NCI-H748 (cell line): ENCODE measurements at regions not wholly inside any gene's neighbourhood (a gene's known extent, or its start where the extent isn't known, plus 50 kb on each side); places are given as distances from the start of the nearest gene placed in this dataset.
"Not testable (repeated sequence)": the region's sequence is repeated elsewhere in the genome, so short reads cannot be mapped to it uniquely, and the experiment has no call there.

Experiments
- DNase-seq: peaks from one replicate; lab custom pipeline; 2025; ENCODE audit not compliant: unreplicated experiment; lab: John Stamatoyannopoulos, UW

DNA sequence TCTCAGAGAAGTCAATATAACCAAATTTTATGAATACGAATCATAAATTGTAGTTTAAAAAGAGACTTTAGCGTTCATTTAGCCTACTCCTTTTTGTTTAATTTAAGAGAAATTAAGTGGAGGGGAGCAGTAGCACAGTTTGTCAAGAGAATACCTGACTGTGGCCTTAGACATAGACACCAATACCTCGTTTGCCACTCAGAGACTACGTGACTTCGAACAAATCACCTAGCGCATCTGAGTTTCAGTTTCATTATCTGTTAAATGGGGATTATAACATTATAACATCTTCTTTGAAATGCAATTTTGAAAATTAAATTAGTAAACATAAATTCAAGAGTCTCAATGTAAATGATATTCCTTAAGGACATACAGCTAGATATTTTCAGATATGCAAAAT is 581.5 kb upstream of the VRK2 start:
- DNase-seq = no peak

DNA sequence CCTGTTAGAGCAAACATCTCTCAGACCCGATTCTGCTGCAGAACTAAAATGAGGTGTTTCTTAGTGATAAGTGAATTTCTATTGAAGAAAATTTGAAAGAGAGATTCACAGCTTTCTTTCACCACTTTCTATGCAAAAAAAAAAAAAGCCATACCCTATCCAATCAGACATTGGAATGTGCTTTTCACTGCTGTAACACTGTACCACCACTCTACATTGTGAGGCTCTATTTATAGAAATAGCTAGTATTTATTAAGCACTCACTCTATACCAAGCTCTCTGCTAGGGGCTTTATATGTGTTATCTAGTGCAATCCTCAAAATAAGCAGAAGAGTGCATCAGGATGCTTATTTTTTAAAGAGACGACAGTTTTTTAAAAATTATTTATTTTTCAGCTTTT is 580.6 kb upstream of the VRK2 start:
- no peak for DNase-seq

DNA sequence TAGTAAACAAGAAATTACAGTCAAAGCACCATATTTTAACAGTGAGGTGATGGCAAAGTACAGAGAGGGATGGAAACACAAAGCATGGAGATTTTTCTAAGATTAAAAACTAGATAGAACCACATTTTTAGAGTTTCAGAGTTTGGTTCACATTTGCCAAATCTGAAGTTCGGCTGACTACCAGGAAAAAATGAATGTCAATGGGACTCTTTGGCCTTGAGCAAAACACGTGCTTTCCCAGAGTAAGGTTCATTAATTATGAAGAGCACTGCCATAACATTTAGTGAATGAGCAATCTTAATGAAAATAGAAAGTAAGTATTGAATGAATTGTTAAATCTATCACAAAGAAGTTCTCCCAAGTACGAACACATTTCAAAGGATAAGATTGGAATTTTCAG is 571.2 kb upstream of the VRK2 start:
- DNase-seq = no peak

DNA sequence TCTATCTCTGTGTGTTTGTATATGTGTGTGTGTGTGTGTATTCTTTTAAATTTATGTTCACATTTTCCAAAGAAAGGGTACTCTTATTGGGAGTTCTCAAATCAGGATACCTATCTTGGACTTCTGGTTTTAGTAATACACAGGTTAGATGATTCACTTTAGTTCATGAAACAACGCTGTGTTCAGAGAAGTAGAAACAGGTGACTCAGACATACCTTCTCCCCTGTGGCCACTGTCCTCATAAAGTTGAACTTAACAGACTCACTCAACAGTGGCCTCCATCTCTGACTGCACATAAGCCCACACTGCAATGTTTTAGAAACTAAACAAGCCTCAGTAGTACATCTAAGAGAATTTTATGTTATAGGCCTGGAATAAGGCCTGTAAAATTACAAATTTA is 566.6 kb upstream of the VRK2 start:
- DNase-seq = no peak

DNA sequence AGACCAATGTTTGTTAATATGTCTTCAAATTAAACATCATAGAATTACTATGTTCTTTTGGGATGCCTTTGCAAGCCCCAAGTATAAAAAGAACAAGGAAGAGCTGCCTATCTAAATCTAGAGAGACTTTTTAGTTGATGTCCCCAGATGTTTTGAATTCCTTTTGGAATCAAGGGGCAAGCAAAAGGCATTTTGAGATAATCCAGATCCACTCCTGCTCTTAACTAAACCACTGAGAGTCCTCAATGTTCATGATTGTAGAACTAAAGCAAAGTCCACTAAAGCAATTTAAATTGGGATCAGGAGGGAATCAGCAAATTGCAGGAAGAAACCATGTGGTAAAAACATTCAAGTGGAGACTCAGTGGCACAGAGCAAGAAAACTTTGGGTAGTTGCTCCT is 558.5 kb upstream of the VRK2 start:
- no peak for DNase-seq

DNA sequence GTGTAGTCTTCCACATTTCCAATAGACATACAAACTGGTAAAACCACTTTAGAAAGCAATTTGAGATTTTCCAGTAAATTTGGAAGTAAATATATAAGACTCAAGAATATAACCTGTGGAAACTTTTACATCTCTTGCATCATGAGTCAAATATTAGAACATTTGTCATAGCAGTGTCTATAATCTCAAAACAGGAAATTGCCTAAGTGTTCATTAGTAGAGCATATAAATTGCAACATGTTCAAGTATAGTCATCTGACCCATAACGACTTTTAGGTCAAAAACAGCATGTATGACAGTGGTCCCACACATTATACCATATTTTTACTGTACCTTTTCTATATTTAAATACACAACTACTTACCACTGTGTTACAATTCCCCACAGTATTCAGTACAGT is 555.9 kb upstream of the VRK2 start:
- DNase-seq = no peak

DNA sequence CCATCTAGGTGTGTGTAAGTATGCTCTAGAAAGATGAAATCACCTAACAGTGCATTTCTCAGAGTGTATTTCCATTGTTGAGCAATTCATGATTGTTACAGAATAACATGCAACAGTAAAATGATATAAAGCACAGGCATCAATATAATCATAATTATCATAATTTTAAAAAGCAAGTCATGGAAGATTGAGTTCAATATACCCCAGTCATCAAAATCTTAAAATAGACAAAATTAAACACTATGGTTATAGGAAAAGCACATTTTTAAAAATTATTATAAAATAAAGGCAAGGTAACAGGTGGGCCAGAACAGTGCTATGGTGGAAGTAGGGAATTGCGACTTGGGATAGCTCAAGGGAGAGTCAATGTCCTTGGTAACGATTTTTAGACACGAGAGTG is 555.4 kb upstream of the VRK2 start:
- no peak for DNase-seq

DNA sequence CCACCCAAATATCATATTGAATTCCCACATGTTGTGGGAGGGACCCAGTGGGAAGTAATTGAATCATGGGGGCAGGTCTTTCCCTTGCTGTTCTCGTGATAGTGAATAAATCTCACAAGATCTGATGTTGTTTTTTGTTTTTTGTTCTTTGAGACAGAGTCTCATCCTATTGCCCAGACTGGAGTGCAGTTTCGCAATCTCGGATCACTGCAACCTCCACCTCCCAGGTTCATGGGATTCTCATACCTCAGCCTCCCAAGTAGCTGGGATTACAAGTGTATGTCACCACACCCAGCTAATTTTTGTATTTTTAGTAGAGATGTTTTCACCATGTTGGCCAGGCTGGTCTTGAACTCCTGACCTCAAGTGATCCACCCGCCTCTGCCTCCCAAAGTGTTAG is 552.6 kb upstream of the VRK2 start:
- DNase-seq = not testable (repeated sequence)

DNA sequence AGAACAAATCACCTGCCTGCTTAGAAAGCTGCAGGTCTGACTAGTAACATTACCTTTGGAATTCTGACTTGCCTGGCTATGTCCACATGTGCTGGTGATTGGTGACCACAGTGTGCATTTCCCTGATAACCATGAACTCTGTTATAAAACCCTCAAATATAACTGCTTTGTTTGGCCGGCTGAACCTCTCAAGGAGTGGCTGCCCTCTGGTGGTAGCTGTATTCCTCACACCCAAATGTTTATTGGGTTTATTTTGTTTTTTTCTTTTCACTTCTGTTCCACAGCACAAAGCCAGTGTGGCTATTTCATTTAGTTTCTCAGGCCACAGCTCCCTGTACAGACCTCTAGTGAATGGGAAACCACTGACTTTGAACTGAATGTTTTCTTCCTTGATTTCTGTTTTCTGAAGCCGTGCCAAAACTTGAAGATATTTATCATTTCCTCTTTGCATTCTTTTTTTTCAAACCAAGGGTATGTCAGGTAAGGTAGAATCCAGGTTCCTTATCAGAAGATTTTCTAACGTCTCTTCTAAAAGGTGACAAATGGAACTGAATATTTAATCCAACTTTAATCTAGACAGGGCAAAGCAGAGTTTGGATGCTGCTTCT is 549.0 kb upstream of the VRK2 start:
- DNase-seq = peak; percentile 64

DNA sequence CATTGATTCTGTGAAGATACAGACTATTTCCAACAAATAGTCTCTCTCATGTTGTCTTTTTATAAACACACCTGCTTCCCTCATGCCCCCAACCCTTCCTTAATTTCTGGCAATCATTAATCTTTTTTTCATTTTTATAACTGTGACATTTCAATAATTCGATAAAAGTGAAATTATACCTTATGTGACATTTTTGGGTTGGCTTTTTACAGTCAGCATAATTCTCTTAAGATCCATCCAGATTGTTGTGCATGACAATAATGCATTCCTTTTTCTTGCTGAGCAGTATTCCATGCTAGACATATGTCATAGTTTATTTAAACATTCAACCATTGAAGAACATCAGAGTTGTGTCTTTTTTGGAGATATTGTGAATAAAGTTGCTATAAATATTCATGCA is 541.8 kb upstream of the VRK2 start:
- DNase-seq = no peak

DNA sequence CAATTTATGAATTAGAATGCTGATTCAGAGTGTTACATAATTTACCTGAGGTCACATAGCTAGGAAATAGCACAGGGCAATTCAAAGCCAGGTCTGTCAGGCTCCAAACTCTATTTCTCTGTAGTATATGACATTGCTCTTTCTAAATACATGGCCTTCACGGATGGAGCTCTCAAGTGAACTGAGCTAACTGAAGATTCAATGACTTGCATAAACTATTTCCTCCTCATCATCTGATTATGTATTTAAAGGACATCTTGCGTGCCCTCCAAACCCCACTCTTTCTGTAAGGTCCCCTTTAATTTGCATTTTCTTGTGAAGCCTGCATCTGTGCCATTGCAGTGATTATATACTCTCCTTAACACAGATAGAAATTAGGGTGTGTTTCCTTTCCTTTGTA is 537.4 kb upstream of the VRK2 start:
- no peak for DNase-seq

DNA sequence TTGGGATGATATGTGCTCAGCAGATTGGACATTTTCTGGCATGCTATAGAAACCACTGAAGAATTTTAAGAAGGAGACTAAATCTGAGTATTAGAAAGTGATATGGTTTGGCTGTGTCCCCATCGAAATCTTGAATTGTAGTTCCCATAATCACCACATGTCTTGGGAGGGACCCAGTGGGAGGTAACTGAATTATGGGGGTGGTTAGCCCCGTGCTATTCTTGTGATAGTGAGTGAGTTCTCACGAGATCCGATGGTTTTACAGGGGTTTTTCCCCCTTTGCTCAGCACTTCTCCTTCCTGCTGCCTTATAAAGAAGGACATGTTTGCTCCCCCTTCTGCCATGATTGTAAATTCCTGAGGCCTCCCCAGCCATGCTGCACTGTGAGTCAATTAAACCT is 535.9 kb upstream of the VRK2 start:
- no peak for DNase-seq

DNA sequence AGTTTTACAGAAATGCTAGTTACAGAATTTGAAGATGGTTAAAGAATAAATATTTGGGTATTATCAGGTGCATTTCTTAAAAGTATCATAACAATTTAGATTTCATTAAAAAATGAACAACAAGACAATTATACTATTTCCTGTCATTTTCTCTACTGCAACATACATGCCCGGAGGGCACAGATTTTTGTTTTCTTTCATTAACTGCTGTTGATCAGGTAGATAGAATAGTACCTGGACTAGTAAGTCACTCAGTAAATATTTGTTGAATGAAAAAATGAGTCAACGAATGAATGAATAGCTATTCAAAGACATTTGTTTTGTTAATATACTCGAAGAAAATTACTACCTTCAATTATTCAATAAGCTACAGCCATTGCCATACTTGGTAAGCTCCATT is 531.2 kb upstream of the VRK2 start:
- DNase-seq = peak; percentile 85

DNA sequence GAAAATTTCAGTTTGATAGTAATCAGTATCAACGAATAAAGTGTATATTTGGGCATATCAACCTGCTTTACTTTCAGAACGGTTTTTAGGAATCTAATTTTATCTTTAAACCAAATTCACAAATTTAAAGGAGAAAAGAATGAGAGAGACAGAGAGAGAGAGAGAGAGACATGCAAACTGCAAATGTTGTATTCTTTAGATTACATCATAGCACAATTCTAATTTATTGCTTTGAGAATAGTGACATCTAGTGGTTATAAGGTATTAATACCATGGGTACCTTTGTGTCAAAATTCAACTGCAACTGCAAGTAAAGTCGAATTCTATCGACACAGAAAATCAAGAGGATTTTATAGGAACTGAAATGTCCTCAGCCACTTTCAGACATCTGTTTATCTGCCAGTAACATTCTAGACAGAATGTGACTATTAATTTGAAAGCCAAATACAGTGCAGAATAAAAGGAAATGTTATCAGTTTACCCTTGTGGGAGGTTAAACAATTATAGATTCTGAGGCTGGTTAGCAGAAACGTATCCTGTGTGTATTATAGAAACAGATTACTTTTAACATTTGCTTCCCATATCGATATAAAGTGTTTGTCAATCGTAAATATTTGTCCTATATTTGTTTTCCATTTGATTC is 529.8 kb upstream of the VRK2 start:
- DNase-seq = peak; percentile 64

DNA sequence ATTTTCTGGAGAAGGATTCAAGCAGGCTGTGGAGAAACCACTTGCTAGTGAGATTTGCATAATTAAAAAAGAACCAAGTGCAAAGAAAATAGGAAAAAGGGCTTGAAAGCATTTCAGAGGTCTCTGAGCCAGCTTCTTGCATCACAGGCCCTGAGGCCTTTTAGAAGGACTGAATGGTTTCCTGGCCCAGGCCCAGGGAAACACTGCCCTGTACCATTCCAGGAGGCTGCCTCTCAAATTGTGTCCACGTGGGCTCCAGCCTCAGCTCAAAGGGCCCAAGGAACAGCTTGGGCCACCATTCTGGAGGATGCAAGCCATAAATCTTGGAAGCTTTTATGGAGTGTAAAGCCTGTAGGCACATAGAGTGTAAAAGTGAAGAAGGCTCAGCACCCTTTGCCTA is 523.3 kb upstream of the VRK2 start:
- DNase-seq = no peak

DNA sequence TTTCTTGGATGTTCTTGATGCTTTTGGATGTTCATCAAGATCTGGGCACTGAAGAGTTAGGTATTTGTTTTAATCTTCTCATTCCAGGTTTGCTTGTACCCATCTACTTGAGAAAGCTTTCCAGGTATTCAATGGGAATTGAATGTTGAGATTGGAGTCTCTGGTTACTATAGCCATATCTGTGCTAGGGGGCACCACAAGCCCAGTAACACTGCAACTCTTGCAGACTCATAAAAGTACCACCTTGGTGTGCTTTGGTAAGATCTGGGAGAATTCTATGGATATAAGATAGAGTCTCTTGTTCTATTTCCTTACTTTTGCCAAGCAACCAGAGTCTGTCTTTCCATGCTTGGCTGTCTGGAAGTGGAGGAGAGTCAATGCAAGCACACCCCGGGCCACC is 518.9 kb upstream of the VRK2 start:
- DNase-seq = no peak

DNA sequence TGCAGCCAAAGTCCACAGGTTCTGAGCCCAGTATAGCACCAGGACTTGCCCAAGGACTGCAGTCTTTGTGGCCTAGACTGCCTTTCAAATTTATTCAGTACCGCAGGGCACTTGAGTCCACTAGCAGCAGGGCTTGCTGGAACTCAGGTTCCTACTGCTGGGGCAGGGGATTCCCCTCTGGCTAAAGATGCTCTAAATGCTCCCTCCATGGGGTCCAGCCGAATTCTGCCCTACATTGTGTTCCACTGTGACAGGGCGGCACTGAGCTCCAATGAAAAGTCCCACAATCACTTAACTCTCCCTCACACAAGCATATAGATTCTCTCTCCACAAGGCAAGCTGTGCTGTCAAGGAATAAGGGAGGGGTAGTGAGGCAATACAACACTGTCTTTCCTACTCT is 518.1 kb upstream of the VRK2 start:
- DNase-seq = no peak

DNA sequence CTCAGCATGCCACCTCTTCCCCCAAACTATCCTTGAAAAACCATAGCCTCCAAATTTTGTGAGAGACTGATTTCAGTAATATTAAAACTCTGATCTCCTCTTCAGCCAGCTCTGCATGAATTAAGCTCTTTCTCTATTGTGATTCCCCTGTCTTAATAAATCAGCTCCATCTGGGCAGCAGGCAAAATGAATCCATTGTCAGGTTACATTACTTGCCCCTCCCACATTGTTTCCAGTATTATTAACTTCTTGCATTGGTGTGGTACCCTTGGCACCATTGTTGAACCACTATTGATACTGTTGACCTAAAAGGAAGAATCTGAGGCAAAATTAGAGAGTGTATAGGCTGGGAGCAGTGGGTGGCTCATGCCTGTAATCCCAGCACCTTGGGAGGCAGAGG is 512.2 kb upstream of the VRK2 start:
- DNase-seq = no peak

DNA sequence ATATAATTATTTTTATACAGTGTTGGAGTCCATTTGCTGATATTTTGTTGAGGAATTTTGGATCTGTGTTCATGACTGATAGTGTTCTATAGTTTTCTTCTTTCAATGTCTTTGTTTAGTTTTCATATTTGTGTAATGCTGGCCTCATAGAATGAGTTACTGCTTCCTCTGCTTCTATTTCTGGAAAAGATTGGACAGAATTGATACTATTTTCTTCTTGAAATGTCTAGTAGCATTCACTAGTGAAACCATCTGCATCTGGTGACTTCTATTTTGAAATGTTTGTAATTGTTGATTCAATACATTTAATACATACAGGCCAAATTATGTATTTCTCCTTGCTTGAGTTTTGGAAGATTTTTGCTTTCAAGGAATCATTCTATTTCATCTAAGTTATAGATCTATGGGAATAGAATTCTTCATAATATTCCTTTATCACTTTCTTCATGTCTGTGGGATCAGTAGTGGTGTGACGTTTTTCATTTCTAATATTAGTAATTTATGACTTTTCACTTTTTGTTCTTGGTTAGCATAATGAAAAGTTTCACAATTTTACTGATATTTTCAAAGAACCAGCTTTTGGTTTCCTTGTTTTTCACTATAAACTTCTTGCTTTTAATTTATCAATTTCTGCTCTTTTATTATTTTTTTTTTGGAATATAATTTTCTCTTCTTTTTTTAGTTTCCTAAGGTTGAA is 509.9 kb upstream of the VRK2 start:
- DNase-seq = no peak

DNA sequence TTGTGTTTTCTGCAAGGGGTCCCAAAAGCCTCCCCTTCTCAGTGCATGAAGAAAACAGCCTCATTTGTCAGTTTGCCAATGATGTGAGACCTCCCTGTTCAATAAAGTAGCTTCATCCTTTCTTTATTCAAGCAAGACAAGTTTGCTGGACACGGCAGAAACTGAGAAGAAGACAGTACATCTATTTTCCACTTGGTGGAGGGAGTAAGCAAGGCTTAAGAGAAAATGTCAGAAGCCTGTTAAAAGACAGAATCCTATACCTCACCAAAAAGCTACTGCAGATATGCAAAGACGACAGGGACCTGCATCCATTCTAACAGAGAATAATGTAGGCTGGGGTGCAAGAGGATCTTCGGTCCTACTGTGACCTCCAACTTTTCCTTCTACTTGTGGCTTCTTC is 506.8 kb upstream of the VRK2 start:
- DNase-seq = no peak

DNA sequence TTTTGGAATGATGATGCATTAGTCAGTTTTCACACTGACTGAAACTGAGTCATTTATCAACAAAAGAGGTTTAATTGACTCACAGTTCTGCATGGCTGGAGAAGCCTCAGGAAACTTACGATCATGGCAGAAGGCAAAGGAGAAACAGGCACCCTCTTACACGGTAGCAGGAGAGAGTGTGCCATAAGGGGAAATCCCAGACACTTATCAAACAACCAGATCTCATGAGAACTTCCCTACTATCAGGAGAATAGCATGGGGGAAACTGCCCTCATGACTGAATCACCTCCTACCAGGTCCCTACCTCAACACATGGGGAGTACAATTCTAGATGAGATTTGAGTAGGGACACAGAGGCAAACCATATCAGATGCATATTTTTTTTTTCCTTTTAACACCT is 504.5 kb upstream of the VRK2 start:
- DNase-seq = no peak

DNA sequence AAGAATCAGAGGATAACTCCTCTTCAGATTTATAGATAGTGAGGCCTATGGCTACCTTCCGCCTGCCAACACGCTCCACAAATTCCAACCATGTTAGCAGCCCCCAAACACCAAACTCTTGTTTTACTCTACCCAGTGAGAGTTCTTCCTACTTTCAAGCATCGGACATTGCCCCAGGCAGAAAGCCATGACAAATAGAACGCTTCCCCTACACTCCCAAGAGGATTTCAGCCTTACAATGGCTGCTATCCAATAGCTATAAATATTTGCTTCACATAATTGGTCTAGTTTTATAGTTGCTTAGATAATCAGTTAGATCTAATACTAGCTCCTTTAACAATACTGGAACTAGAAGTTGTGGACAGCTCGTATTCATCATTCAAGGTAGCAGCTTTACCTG is 503.4 kb upstream of the VRK2 start:
- no peak for DNase-seq

DNA sequence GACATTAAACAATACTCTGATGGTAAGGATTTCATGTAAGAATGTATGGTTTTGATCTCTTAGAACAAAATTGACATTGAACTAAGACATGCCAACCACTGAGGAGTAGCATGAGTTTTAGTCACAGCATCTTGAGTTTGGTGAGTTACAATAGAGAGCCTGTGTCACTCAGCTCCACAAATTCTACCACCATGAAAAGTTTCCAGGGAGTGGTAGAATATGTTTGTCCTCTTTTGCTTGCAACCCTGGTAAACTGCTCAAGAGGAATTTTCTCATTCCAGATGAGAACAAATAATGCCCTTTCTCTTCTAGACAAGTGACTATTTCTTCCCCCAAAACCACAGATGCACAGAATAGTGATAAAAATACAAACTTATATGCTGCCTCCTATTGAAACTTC is 502.0 kb upstream of the VRK2 start:
- no peak for DNase-seq
